ENCODE measurements at regions not wholly inside any gene's neighbourhood (a gene's known extent, or its start where the extent isn't known, plus 50 kb on each side); places are given as distances from the start of the nearest gene placed in this dataset.

GRCh38 chr2:85961053-85961452 lies 72.3 kb upstream of the ST3GAL5 start:
- Mint-ChIP-seq H3K9me3 (peaks cover 0 to 2% of the 10 kb centered on the region in 2 donors), H3K27me3 (ENCODE audit: low read depth in 2 of 2) (peaks cover 0 to 7% of the 10 kb centered on the region in 2 donors), H3K27ac (no peak overlapping the region), H3K4me1 (no peaks in the 10 kb centered on the region), H3K4me3 (no peak overlapping the region), H3K36me3 (no peaks in the 10 kb centered on the region)
- H3K36me3 ChIP-seq (ENCODE audit: control insufficient read depth, insufficient read depth, low read length): no peaks in the 10 kb centered on the region
- ATAC-seq: no peak
- intact Hi-C loops (cut with micrococcal nuclease): no loop called here
- no peak overlapping the region for H3K4me3 ChIP-seq (ENCODE audit: low read length)
- no peak for TF ChIP-seq CTCF (IDR thresholded peaks at IDR 0.05)
- H3K27me3 ChIP-seq (ENCODE audit: control insufficient read depth, insufficient read depth, low read length): no peaks in the 10 kb centered on the region
- no peak overlapping the region for H3K27ac ChIP-seq (ENCODE audit: low read length)
- WGBS (ENCODE audit: insufficient coverage): 84% methylated on average over 2 of the region's 2 CpGs
- H3K4me1 ChIP-seq (ENCODE audit: control insufficient read depth, insufficient read depth, low read length): no peaks in the 10 kb centered on the region
- peaks cover 6% of the 10 kb centered on the region for H3K9me3 ChIP-seq (ENCODE audit: control insufficient read depth, insufficient read depth, low read length)
- DNase-seq: no peak

GRCh38 chr2:85959826-85960225 lies 71.0 kb upstream of the ST3GAL5 start:
- whole genome bisulfite sequencing (ENCODE audit: insufficient coverage): 90% methylated on average over 2 of the region's 2 CpGs
- TF ChIP-seq CTCF (IDR thresholded peaks at IDR 0.05): no peak

GRCh38 chr2:85959185-85959584 lies 70.4 kb upstream of the ST3GAL5 start:
- no peak for TF ChIP-seq CTCF (IDR thresholded peaks at IDR 0.05)
- intact Hi-C loops (cut with micrococcal nuclease): no loop called here
- no peak overlapping the region for H3K4me3 ChIP-seq (ENCODE audit: low read length)
- Mint-ChIP-seq H3K36me3 (no peaks in the 10 kb centered on the region), H3K27me3 (ENCODE audit: low read depth in 2 of 2) (no peaks in the 10 kb centered on the region), H3K4me3 (no peak overlapping the region), H3K4me1 (no peaks in the 10 kb centered on the region), H3K27ac (no peak overlapping the region), H3K9me3 (no peaks in the 10 kb centered on the region)
- no peaks in the 10 kb centered on the region for H3K27me3 ChIP-seq (ENCODE audit: control insufficient read depth, insufficient read depth, low read length)
- WGBS (ENCODE audit: insufficient coverage): 89% methylated on average over 4 of the region's 5 CpGs
- no peak for ATAC-seq
- no peak overlapping the region for H3K27ac ChIP-seq (ENCODE audit: low read length)
- H3K36me3 ChIP-seq (ENCODE audit: control insufficient read depth, insufficient read depth, low read length): no peaks in the 10 kb centered on the region
- no peaks in the 10 kb centered on the region for H3K4me1 ChIP-seq (ENCODE audit: control insufficient read depth, insufficient read depth, low read length)
- DNase-seq: no peak
- peaks cover 6% of the 10 kb centered on the region for H3K9me3 ChIP-seq (ENCODE audit: control insufficient read depth, insufficient read depth, low read length)

More at GRCh38 chr2:85959826-85960225, 71.0 kb upstream of the ST3GAL5 start:
- Histone ChIP-seq H3K36me3 (ENCODE audit: control insufficient read depth, insufficient read depth, low read length) (no peaks in the 10 kb centered on the region), H3K4me3 (ENCODE audit: low read length) (no peak overlapping the region), H3K9me3 (ENCODE audit: control insufficient read depth, insufficient read depth, low read length) (peaks cover 6% of the 10 kb centered on the region), H3K4me1 (ENCODE audit: control insufficient read depth, insufficient read depth, low read length) (no peaks in the 10 kb centered on the region), H3K27ac (ENCODE audit: low read length) (no peak overlapping the region), H3K27me3 (ENCODE audit: control insufficient read depth, insufficient read depth, low read length) (no peaks in the 10 kb centered on the region)
- no peaks in the 10 kb centered on the region for H3K4me1 Mint-ChIP-seq
- peaks cover 0 to 2% of the 10 kb centered on the region in 2 donors for H3K27me3 Mint-ChIP-seq (ENCODE audit: low read depth in 2 of 2)
- DNase-seq (no peak), ATAC-seq (no peak)
- intact Hi-C loops (cut with micrococcal nuclease): no loop called here
- no peak overlapping the region for H3K4me3 Mint-ChIP-seq
- H3K36me3 Mint-ChIP-seq: no peaks in the 10 kb centered on the region
- no peaks in the 10 kb centered on the region for H3K9me3 Mint-ChIP-seq
- H3K27ac Mint-ChIP-seq: no peak overlapping the region

GRCh38 chr2:85958731-85959130 lies 69.9 kb upstream of the ST3GAL5 start:
- no peak overlapping the region for H3K4me3 ChIP-seq (ENCODE audit: low read length)

More at GRCh38 chr2:85958731-85959130, 69.9 kb upstream of the ST3GAL5 start:
- H3K9me3 ChIP-seq (ENCODE audit: control insufficient read depth, insufficient read depth, low read length): peaks cover 6% of the 10 kb centered on the region
- H3K27ac ChIP-seq (ENCODE audit: low read length): no peak overlapping the region
- H3K27me3 Mint-ChIP-seq (ENCODE audit: low read depth in 2 of 2): no peaks in the 10 kb centered on the region
- intact Hi-C loops (cut with micrococcal nuclease): no loop called here
- H3K9me3 Mint-ChIP-seq: no peaks in the 10 kb centered on the region
- H3K27ac Mint-ChIP-seq: no peak overlapping the region
- WGBS (ENCODE audit: insufficient coverage): 90% methylated on average over 15 of the region's 15 CpGs
- no peaks in the 10 kb centered on the region for H3K27me3 ChIP-seq (ENCODE audit: control insufficient read depth, insufficient read depth, low read length)
- no peaks in the 10 kb centered on the region for H3K4me1 ChIP-seq (ENCODE audit: control insufficient read depth, insufficient read depth, low read length)
- no peak for TF ChIP-seq CTCF (IDR thresholded peaks at IDR 0.05)
- H3K36me3 ChIP-seq (ENCODE audit: control insufficient read depth, insufficient read depth, low read length): no peaks in the 10 kb centered on the region
- no peak overlapping the region for H3K4me3 Mint-ChIP-seq
- no peaks in the 10 kb centered on the region for H3K4me1 Mint-ChIP-seq
- no peak for DNase-seq
- no peaks in the 10 kb centered on the region for H3K36me3 Mint-ChIP-seq
- ATAC-seq: no peak

All from natural killer cell (primary cell).